GM12891 (cell line): ENCODE measurements at regions not wholly inside any gene's neighbourhood (a gene's known extent, or its start where the extent isn't known, plus 50 kb on each side); places are given as distances from the start of the nearest gene placed in this dataset.
"Not testable (repeated sequence)": the region's sequence is repeated elsewhere in the genome, so short reads cannot be mapped to it uniquely, and the experiment has no call there.

Experiments used
- DNase-seq: peaks from one replicate; pipeline ENCODE4 v3.0.0; 2011; ENCODE audit warnings: low spot score; ENCODE audit not compliant: insufficient read length
- FAIRE-seq: peaks from 2 replicates; lab custom pipeline; 2011; peaks lifted over from hg19 to GRCh38; lab: Jason Lieb, UNC
- PAX5 ChIP-seq: IDR thresholded peaks from 2 replicates; pipeline ENCODE4 v1.6.1; 2011; ENCODE audit warnings: low read length, moderate library complexity, mild to moderate bottlenecking; ENCODE audit not compliant: insufficient read depth, severe bottlenecking
- POLR2A ChIP-seq: IDR thresholded peaks from 2 replicates; pipeline ENCODE4 v1.6.1; 2011; ENCODE audit warnings: low read depth, low read length, control low read depth
- POLR2AphosphoS5 ChIP-seq: IDR thresholded peaks from 2 replicates; pipeline ENCODE4 v1.6.1; 2011; ENCODE audit warnings: low read depth, low read length, control low read depth
- POU2F2 ChIP-seq: IDR thresholded peaks from 2 replicates; pipeline ENCODE4 v1.6.1; 2011; ENCODE audit warnings: low read depth, mild to moderate bottlenecking, control low read depth, low read length, moderate library complexity
- SPI1 ChIP-seq: IDR thresholded peaks from 2 replicates; pipeline ENCODE4 v1.6.1; 2011; ENCODE audit warnings: low read depth, low read length, control low read depth
- TAF1 ChIP-seq: IDR thresholded peaks from 2 replicates; pipeline ENCODE4 v1.6.1; 2011; ENCODE audit warnings: low read depth, low read length, control low read depth

DNA sequence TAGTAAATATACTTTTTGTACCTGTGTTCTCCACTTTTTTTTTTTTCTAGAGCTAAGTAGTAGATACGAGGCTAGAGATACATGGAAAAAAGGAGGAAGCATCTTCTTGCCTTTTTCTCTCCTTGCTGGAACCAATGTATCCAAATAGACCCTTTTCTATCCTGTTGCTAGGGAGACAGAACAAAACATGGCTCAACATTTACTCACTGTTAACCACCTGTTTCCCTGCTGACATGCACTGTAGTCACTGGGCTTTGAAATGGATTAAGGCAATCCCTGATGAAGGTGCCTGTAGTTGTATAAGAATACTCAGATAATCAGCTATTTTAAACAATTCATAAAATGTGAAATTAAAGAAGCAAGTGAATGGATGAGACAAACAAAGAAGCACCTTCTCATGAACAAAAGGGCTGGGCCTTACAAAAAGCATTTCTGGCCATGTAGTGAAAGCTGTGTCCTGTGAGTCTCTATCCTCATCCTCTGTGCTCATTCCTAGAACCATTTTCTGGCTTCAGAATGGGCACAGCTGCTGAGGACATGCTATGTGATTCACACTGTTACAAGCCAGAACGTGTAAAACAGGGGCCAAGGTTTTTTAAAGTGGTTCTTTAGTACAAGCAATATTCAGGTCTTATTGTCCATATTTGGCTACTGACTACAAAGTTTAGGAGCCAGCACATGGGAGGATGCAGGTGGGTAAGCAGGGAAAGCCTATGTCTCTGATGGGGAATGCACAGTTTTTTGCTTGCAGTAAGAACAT is 100.4 kb upstream of the NDN start:
- FAIRE-seq, result no peak
- no peak for DNase-seq
- TF ChIP-seq POU2F2 (no peak), SPI1 (no peak), POLR2AphosphoS5 (no peak), PAX5 (no peak), POLR2A (no peak), TAF1 (no peak)

- DNase-seq (no peak), FAIRE-seq (no peak)
- TF ChIP-seq PAX5, result no peak
These were observed 106.1 kb upstream of the NDN start for GRCh38 chr15:23793191-23793680.

DNA sequence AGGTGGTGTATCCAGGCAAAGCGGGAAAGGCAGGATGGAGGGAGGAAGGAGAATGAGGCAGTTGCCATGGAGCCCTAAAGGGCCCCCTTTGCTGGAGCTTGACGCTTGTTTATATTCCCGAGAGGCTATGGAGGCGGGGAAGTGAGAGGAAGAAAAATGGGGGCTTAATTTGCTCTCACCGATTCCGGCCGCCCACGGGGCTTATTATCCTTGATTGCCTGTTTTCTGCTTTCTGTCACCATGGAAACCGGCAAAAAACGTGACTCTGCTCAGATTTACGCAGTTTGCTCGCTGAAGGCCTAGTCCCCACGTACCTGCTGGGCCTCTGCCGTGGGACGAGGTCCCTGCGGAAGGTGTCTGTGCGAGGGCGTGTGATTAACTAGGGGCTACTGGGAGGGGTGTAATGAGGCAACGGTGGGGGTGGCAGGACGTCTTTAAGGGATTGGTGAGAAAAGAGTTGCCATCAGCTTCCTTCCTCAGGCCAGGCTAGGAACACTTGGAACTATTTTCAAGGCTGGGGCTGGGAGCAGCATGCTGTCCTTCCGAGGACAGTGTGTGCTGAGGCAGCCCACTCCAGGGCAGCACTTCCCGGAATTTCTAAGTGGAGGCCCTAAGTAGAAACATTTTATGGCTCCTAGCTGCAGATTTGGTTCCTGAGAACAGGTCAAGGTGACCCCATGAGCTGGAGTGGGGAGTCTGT is 110.8 kb upstream of the NDN start:
- TF ChIP-seq SPI1 (no peak), POLR2AphosphoS5 (no peak), TAF1 (no peak), POLR2A (no peak), POU2F2 (no peak), PAX5 (no peak)
- DNase-seq (no peak), FAIRE-seq (no peak)

DNA sequence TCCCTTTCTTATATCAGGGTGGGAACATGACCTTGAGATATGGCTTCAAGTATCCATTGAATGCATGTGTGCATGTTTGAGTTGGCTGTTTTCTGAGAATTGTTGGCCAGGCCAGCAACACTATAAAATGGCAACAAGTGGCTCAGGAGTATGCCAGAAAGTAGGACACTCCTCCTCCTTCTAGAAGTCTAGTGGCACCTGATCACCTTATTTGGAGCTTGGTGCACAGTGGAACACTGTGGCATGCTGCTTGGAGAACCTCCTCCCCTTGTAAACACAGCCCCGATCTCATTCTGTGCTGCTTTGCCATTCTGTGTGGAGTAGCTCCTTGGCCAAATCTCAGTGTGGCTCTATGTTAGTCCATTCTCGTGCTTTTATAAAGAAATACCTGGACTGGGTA is 114.8 kb upstream of the NDN start:
- TF ChIP-seq POLR2AphosphoS5 (no peak), SPI1 (no peak), POLR2A (no peak), PAX5 (no peak), TAF1 (no peak), POU2F2 (no peak)
- no peak for DNase-seq
- FAIRE-seq, result no peak

DNA sequence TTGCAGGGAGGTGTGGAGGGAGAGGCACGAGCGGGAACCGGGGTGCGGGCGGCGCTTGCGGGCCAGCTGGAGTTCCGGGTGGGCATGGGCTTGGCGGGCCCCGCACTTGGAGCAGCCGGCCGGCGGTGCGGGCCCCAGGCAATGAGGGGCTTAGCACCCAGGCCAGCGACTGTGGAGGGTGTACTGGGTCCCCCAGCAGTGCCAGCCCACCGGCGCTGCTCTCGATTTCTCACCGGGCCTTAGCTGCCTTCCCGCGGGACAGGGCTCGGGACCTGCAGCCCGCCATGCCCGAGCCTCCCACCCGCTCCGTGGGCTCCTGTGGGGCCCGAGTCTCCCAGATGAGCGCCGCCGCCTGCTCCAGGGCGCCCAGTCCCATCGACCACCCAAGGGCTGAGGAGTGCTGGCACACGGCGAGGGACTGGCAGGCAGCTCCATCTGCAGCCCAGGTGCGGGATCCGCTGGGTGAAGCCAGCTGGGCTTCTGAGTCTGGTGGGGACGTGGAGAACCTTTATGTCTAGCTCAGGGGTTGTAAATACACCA is 115.9 kb upstream of the NDN start:
- not testable (repeated sequence) for DNase-seq, FAIRE-seq

- no peak for FAIRE-seq
These were observed 119.9 kb upstream of the NDN start for GRCh38 chr15:23806980-23807379.

GRCh38 chr15:23823508-23823907 is 136.4 kb upstream of the NDN start:
- TF ChIP-seq POLR2A (no peak), SPI1 (no peak), POLR2AphosphoS5 (no peak), TAF1 (no peak), POU2F2 (no peak), PAX5 (no peak)
- FAIRE-seq (no peak), DNase-seq (no peak)

More at GRCh38 chr15:23806980-23807379, 119.9 kb upstream of the NDN start:
- DNase-seq, result no peak
- TF ChIP-seq PAX5 (no peak), POLR2AphosphoS5 (no peak), SPI1 (no peak), POLR2A (no peak), POU2F2 (no peak), TAF1 (no peak)

GRCh38 chr15:23828786-23829185 is 141.7 kb upstream of the NDN start:
- no peak for DNase-seq
- FAIRE-seq, result no peak
- TF ChIP-seq POU2F2 (no peak), POLR2A (no peak)

- TF ChIP-seq POU2F2 (no peak), POLR2AphosphoS5 (no peak), TAF1 (no peak), POLR2A (no peak), SPI1 (no peak), PAX5 (no peak)
- DNase-seq, result no peak
- FAIRE-seq, result no peak
These were observed 148.8 kb upstream of the NDN start for GRCh38 chr15:23835953-23836352.

- DNase-seq (no peak), FAIRE-seq (no peak)
- TF ChIP-seq PAX5 (no peak), TAF1 (no peak), POLR2A (no peak), POU2F2 (no peak), SPI1 (no peak), POLR2AphosphoS5 (no peak)
These were observed 152.9 kb upstream of the NDN start for GRCh38 chr15:23839893-23840474.
